DMS114 treated with DMSO at 0.1 percent for 48 hours (cell line): ENCODE measurements at regions not wholly inside any gene's neighbourhood (a gene's known extent, or its start where the extent isn't known, plus 50 kb on each side); places are given as distances from the start of the nearest gene placed in this dataset.

ENCODE experiments used
- DNase-seq: peaks from one replicate; lab custom pipeline; 2025; ENCODE audit not compliant: unreplicated experiment; lab: John Stamatoyannopoulos, UW

DNA sequence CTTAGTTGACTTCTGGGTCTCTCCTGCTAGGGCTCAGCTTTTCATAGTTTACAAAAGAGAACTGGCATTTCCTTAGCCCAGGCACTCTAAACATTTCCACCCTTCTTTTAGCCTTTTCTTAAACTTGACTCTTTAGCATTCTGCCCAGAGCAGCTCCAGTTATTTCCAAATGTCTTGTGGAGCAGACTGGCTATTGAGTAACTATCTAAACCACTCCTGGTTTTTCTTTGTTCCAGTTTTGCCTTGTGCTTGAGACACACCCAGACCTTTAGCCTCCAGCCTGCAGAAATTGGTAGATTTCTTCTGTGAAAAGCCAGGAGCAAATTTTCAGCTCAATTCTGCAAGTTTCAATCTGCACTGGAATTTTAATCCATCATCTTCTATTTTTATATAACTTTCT is 1813.1 kb downstream of the OLFM4 start:
- no peak for DNase-seq

DNA sequence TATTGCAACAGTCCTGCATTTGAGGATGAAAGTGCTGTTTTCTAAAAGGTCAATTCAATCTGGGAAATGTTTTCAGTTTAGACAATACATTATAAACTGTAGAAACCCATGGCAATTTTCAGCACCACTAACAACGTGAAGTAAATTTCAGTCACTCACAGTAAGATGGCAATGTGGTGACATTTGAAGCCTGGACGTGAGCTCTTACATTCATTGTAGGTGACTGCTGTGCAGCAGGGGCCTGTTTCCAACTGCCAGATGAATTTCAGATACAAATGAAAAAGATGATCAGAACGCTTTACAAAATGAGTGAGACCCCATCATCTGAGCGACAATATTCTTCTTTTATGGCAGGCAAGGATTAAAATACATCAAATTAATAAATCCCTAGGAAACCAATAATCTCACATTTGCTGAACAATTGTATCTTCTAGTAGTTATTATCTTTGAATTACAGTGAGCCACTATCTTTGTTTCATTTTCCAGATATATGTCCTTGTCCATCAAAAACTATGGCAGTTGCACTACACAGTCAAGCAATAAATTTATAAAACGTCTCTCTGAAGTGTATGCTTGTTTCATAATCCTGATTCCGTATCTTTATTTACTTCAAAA is 1816.8 kb downstream of the OLFM4 start:
- no peak for DNase-seq

DNA sequence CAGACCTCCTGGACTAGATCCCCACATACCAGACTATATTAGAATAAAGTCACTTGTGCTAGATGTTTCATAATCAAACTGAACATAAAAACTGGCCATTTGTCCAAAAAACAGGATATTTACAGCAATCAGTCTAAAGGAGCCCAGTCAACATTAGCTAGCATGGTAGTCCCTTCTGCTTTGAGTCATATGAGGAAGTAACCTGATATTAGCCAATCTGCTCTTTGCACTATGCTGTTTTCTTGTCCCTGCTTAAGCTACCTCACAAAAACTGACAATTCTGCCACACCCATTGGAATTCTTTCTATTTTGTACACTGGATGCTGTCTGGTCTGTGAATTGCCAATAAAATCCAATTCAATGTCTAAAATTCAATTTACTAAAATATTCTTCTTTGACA is 1824.2 kb downstream of the OLFM4 start:
- DNase-seq: no peak

DNA sequence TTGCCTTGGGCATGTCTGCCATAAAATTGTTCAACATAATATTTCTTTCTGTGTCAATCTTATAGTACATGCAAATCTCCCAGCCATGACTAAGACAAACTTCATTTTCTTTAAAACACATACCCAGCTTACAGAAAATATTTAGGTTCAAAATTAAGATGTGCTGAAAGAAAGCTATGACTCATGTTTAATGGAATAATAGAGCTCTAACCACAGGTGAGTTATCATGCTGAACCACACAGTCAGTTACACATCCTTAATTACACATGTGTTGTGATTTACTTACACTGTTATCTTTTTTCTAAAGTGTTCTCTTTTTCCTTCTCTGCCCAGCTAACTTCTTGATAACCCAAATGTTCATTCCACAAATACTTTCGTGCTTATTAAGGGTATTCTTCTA is 1831.2 kb downstream of the OLFM4 start:
- no peak for DNase-seq

DNA sequence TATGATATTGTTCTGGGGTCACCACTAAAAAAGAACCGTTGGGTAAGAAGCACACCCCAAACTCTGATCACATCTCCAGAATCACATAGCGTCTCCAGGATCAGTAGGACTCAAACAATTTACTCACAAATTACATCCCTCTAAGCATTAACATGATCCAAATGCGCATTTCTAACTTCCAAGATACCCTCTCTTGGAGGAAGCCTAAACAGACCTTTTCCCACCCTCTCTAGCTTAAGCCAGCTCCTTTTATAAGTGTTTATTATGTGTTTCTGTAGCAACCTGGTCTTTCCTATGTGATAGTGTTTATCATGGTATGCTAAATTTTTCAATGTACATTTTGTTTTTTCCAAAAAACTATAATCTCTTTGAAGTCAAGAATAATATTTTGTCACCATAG is 1846.5 kb downstream of the OLFM4 start:
- no peak for DNase-seq

DNA sequence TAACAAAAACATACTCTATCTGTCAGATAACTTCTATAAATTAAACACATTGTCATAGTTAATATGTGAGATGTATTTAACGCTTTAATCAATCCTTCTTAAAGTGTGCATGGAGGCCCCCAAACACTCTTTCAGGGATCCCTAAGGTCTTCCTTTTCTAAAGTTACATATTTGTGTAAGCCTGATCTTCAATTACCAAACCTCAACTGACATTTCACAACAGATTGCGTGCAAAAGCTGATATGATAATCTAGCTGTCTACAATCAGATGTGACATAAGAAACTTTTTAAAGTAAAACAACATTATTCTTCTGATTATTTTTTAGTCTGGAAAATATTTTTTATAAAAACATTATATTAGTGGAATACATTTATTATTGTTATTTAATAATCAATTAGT is 1850.4 kb downstream of the OLFM4 start:
- DNase-seq: no peak

DNA sequence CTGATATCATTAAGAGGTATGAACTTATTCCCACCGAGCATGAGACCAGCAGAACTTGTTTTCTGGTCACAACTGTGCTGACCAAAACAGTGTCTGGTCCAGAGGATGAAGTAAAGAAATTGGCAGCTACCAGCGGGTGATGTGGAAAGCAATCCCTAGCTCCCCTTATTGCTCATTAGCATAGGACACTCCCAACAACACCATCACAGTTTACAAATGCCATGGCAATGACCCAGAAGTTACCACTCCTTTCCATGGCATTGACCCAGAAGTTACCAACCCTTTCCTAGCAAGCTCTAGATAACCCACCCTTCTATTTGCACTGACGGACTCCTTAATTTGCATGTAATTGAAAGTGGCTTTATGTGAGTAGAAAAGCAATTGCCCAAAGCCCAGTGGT is 1856.1 kb downstream of the OLFM4 start:
- DNase-seq: no peak

DNA sequence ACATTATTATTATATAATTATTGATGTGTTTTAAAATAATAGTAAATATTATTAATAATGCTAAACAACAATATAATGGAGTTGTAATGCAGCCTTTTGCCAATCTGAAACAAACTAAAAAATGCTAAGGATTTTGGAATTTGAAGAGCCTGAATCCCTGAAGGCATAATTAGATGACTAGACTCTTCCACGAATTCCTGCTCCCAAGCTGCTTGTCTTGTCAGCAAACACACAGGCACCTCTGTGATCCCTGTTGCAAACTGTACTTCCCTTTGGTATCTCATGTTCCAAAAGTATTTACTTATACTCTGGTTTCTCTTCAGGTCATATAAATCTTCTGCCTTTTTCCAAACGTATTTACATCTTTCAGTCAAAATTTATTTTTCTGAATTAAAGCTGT is 1862.4 kb downstream of the OLFM4 start:
- no peak for DNase-seq

DNA sequence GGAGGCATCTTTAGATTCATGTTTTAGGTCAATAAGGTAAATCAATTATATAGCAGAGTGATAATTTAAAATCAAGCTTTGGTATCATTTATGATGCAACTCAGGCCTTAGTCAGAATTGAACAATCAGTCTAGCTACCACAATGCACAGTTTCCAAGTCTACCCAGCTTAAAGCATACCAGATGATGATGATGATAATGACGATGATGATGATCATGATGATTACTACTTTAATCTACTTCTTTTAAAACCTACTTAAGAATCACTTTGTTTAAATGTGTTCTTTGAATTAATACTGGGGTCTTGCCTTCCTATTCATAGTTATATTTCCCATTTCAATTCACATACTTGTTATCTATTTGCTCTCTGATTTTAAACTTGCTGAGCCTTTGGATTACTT is 1872.7 kb downstream of the OLFM4 start:
- no peak for DNase-seq

DNA sequence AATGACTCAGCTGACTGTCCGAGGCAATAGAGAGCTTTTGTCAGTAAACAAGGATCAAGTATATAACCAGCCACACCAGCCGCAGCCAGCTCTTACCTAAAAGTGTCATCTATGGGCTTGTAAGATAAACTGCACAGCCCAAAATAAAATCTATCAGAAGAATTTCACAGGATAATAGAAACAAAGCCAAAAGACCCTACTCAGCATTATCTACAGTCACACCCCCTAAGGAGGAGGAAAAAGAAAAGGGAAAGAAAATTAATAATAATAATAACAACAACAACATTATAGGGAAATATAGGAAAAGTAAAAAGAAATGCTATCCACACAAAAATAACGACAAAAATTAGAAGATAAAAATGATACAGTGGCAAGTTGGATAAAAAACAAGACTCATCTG is 1883.8 kb downstream of the OLFM4 start:
- no peak for DNase-seq

DNA sequence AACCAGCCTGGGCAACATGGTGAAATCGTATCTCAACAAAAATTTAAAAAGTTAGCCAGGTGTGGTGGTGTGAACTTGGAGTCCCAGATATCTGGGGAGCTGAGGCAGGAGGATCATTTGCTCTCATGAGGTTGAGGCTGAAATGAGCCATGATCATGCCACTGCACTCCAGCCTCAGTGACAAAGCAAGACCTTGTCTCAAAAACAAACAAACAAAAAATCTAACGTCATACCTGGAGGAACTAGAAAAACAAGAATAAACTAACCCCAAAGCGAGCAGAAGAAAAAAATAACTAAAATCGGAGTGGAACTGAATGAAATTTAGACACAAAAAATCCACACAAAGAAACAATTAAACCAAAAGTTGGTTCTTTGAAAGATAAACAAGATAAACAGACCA is 1885.1 kb downstream of the OLFM4 start:
- no peak for DNase-seq

DNA sequence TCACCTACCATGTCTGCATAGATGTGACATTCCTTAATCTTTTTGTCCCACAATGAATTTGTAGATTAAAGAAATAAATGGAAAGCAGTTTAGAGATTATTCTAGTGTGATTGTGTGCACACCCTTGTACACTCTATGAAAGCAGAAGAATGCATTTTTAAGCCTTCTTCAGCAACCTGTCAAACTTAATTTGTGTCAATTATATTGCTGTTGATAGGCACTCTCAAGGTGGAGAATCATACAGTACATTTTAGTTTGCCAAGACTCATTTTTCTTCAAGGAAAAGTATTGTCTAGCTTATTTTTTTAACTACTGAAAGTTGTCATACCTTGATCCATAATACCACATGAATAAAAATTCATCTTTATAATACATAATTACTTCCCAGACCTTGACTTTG is 1898.9 kb downstream of the OLFM4 start:
- DNase-seq: no peak

DNA sequence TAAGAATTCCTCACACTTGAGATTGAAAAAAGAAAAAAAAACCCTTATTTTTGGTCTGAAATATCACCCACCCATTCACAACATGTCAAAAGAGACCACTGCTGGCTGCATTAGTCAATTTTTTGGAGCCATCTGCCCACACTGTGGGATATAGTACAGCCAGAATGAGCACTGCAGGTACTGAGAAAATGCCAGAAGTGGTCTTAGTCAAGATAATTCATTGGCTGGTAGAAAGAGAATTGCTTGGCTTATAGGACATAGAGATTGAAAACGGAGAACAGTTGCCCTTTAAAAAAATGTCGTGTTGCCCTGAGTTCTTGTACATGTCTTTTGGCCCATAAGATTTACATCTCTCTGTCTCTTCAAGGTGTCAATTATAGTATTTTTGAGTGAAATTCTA is 1899.5 kb downstream of the OLFM4 start:
- DNase-seq: no peak

DNA sequence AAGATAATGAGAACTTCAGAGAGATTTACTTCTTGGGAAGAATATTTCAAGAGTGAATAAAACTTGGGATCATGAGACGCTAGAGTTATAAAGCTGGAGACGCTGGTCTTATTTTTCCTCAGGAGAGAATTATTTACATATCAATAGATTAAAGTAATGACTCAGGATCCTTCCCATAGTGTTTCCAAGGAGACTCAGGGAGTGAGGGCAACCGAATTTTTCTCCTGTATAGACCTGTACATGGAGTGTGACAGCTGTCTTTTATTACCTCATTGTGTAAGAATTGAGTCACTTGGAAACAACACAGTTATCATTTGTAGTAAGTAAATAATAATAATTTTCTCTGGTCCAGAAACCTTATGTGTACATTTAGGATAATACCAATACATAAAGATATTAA is 1905.5 kb downstream of the OLFM4 start:
- DNase-seq: no peak

DNA sequence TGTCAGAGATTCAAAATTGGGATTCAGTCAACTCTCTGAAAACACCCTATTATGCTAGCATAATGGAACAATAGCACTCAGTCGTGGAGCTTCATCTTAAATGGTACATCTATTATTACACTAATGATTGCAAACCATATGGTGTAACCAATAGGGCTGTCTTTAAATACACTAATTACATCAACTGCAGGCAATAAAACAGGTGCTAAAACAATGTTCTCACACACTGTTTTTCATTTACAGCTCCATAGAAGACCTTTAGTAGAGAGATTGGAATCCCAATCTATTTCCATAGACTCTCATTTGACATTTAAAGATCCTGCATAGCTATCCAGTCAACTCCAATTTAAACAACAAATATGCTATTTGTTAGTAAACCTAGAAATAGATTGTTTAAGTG is 1917.4 kb downstream of the OLFM4 start:
- DNase-seq: no peak

DNA sequence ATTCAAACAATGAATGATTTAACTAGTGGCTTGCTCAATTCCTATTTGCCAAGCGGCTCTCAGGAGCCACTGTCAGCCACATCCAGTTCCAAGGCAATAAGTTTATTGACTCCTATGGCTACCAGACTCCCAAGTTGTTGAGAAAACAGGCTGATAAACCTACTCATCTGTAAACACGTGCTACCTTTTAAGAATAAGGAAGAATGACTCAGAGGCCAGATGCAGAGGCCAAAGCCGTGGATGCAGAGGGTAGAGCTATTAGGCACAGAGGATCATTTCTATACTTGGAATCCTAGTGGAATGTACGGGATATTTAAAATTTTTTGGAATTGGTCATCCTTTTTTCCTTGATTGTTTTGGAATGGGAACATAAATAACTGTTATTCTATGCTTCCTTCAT is 1921.1 kb downstream of the OLFM4 start:
- DNase-seq: no peak

DNA sequence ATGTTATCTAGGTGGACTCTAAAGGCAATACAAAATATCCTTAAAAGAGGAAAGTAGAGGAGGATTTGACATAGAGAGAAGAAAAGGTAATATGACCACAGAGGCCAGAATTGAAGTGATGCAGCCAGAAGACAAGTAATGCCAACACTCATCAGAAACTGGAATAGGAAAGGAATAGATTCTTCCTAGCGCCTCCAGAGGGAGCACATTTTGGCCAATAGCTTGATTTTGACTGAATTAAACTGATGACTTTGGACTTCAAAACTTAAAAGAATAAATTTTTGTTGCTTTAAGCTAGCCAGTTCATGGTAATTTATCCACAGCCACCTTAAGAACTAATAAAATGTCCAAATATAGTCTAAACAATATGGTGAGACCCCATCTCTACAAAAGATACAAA is 1921.9 kb downstream of the OLFM4 start:
- no peak for DNase-seq

DNA sequence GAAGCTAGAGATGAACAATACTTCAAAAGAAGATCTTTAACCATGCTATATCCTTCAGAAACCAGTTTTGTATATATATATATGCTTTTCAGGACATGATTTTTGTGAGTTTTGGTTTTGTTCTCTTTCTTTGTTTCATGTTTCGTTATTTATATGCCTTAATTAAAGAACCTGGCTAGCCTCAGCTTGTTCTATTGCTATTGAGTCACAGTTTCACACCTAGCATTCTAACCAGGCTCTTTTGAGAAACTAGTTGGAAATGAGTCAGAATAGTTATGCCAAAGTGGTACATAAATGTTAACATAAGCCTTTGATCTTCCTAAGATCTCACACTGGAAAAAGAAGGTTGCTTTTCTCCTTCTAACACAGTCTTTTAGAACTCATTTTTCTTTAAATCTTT is 1925.2 kb downstream of the OLFM4 start:
- DNase-seq: no peak

DNA sequence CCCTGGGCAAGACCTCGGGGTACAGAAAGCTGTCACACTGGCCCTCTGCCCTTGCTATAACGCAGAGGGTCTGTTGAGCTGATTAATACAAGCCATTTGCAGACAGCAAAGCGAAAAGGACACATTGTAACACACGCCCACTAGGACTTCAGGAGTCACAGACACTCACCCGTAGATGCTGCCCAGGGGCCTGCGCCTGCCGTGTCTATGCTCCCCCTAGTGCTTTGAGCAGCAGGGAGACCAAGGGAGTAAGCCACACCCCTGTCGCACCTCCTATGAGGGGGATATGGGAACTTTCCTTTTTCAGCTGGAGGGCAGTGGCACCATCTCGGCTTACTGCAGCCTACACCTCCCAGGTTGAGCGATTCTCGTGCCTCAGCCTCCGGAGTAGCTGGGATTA is 1930.2 kb downstream of the OLFM4 start:
- DNase-seq: no peak

DNA sequence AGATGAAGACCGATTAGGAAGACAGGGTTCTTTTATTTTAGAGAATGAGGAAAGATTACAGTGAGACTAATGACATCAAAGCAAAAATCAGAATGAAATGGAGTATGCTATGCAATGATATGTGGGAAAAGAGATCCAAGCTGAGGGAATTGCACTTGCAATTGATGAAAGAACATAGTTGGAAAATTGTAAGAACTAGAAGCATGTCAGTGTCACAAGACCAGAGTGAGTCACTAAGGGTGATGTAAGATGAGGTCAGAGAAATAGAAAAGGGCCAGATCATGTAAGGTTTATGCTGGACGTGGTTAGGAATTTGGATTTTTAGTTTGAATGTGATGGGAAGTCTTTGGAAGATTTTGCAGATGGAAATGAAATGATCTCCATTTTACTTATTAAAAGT is 1937.3 kb downstream of the OLFM4 start:
- no peak for DNase-seq

DNA sequence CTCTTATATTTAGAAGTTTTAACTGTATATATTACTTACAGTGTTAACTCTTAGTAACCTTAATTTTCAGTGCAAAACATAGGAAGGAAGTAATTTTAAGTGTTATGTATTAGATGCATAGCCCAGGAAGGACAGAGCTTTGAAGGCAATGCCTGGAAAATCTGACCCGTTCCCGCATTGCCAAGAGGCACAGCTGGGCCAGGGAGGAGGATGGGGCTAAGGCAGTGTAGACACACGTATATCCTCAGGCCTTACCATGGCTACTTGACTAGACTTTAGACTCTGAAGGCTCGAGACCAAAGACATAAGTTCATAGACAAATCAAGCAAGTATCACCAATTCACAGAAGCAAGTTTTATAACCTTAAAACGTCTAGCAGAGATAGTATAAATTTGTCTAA is 1944.2 kb downstream of the OLFM4 start:
- DNase-seq: no peak

DNA sequence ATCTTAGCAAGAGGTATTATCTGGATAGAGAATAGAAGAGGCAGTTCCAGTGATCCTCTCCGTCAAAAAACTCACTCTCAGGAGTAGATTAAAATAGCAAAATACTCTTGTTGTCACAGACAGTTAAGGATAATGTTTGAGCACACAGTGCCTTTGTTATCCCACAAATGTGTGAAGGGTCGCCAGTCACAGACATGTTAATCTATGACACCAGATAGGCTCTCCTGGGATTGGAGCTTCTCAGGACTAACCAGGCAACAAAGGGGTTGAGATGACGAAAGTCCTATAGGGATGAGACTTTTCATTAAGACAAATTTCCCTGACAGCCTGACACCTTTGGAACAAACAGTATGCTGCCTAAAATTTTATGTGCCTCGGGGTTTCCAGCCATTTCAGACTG is 1947.1 kb downstream of the OLFM4 start:
- no peak for DNase-seq

DNA sequence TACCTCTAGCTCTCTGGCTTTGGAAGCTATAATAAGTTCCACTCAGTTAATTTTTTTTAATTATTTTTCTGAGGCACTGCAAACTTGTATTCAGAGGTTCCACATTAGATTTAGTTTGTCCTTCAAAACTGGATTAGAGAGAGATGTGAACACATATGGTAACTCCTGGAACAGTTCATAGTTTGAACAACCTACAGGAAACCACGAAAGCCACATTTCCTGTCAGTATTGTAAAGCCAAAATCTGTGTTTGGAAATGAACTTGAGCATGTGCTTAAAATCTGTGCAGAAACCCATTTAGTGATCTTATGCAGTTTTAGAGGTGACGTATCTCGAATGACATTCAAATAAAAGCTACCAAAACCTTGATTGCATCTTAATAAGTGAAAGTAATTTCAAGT is 1952.0 kb downstream of the OLFM4 start:
- DNase-seq: no peak

DNA sequence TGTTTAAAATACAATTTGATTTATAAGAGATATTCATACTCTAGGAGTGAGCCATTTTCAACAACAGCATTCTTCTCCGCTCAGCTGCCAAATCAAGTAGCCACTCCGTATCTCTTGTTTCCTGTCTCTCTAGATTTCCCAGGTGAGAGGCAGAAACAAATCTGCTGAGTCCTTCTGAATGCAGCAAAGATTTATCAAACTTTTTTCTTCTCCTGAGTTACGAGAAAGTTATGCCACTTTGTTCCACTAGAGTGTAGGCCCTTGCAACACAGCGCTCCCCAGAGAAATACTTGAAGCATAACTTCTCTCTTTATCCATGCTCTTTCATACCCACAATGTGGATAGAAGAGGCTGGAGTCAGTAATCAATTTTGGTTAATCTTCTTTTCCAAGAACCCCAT is 1960.8 kb downstream of the OLFM4 start:
- DNase-seq: no peak
